ENCODE measurements at regions not wholly inside any gene's neighbourhood (a gene's known extent, or its start where the extent isn't known, plus 50 kb on each side); places are given as distances from the start of the nearest gene placed in this dataset.

DNA sequence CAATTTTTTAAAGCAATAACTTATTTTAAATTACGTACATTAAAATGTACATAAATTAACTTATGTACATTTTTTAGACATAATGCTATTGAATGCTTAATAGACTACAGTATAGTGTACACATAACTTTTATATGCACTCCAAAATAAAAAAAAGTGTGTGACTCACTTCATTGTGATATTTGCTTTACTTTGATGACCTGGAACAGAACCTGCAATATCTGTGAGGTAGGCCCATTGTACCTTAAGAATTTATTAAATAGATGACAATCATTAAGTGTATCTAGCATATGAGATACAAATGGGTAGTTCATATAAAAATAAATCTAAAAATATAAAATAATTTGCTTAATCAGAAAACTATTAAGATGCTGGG lies 276.7 kb downstream of the NFKBIZ start:
- TF ChIP-seq, protein P1, sequence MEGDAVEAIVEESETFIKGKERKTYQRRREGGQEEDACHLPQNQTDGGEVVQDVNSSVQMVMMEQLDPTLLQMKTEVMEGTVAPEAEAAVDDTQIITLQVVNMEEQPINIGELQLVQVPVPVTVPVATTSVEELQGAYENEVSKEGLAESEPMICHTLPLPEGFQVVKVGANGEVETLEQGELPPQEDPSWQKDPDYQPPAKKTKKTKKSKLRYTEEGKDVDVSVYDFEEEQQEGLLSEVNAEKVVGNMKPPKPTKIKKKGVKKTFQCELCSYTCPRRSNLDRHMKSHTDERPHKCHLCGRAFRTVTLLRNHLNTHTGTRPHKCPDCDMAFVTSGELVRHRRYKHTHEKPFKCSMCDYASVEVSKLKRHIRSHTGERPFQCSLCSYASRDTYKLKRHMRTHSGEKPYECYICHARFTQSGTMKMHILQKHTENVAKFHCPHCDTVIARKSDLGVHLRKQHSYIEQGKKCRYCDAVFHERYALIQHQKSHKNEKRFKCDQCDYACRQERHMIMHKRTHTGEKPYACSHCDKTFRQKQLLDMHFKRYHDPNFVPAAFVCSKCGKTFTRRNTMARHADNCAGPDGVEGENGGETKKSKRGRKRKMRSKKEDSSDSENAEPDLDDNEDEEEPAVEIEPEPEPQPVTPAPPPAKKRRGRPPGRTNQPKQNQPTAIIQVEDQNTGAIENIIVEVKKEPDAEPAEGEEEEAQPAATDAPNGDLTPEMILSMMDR (IDR thresholded peaks at IDR 0.05) = no peak
- no peak for TF ChIP-seq ZFX (IDR thresholded peaks at IDR 0.05; ENCODE audit: borderline replicate concordance)
